GM10266 (cell line): ENCODE measurements at regions not wholly inside any gene's neighbourhood (a gene's known extent, or its start where the extent isn't known, plus 50 kb on each side); places are given as distances from the start of the nearest gene placed in this dataset.

ENCODE experiments used
- DNase-seq: peaks from one replicate; pipeline ENCODE4 v3.0.0; 2012; ENCODE audit errors: extremely low spot score
- TF ChIP-seq, protein P1 (sequence below): IDR thresholded peaks from 2 replicates; pipeline ENCODE4 v1.5.1; 2012; ENCODE audit warnings: mild to moderate bottlenecking, low read depth; ENCODE audit not compliant: control insufficient read depth, insufficient read depth; ENCODE audit errors: missing control alignments

DNA sequence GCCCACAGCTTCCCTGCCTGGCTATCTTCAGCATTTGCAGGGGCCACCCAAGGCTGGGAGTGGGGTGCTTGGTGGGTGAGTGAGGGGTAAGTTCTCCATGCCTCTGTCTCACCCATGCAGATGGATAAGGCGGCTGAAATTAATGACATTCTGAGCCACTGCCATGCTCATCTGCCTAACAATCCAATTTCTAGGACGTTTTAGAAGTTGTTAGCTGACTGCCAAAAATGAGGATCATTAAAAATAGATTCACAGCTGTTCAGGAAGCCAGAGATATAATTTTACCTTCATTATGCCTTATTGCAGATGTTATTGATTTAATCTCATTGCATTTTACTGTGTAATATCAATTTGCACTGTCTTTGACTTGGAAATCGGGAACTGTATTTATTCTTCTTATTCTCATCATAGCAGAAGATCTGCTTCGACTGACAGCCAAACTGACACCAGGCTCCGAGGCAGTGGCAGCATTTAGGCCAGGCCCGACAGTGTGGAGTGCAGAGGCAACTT lies 334.4 kb upstream of the NPVF start:
- TF ChIP-seq, protein P1, sequence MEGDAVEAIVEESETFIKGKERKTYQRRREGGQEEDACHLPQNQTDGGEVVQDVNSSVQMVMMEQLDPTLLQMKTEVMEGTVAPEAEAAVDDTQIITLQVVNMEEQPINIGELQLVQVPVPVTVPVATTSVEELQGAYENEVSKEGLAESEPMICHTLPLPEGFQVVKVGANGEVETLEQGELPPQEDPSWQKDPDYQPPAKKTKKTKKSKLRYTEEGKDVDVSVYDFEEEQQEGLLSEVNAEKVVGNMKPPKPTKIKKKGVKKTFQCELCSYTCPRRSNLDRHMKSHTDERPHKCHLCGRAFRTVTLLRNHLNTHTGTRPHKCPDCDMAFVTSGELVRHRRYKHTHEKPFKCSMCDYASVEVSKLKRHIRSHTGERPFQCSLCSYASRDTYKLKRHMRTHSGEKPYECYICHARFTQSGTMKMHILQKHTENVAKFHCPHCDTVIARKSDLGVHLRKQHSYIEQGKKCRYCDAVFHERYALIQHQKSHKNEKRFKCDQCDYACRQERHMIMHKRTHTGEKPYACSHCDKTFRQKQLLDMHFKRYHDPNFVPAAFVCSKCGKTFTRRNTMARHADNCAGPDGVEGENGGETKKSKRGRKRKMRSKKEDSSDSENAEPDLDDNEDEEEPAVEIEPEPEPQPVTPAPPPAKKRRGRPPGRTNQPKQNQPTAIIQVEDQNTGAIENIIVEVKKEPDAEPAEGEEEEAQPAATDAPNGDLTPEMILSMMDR: no peak
- DNase-seq: no peak

DNA sequence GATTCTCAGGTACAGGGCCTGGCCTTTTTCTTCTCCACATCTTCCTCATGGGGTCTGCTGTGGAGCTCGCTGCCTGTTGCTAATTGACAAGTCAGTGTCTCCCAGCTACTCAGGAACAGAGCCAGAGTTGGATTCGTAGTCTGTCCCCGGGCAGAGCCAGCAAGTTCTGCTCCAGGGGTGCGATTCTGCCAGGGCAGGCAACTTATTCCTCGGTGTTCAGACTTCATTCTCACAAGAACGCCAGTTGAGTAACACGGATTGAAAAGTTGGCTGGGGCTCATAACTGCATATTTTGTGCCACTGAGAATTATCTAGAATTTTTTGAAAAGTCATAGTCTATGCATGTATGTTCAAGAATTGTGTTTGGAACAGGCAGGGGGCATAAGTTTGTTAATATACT lies 336.7 kb upstream of the NPVF start:
- TF ChIP-seq, protein P1: no peak
- no peak for DNase-seq

DNA sequence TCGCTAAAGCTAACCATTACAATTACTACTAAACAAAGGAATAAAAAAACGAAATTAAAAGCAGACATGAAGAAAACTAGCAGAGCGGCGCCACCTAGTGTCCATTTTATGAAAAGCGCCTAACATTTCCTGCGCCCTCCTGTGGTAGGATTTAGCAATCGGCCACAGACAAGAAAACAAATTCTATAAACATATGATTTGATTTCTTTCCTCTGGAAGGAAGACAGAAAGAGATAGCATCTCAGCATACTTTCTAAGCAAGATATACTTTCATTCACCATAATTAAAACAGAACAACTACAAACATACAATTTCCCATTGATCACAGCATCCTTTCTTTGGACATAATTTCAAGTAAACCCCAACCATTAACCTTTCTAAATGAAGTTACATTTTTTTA lies 337.7 kb upstream of the NPVF start:
- TF ChIP-seq, protein P1: peak; percentile 100
- peak; percentile 39 for DNase-seq

- TF ChIP-seq, protein P1: no peak
These were observed 339.1 kb upstream of the NPVF start for GRCh38 chr7:25567430-25567829.

GRCh38 chr7:25569765-25570164 lies 341.5 kb upstream of the NPVF start:
- DNase-seq: no peak
- TF ChIP-seq, protein P1: no peak

More at GRCh38 chr7:25567430-25567829, 339.1 kb upstream of the NPVF start:
- no peak for DNase-seq

DNA sequence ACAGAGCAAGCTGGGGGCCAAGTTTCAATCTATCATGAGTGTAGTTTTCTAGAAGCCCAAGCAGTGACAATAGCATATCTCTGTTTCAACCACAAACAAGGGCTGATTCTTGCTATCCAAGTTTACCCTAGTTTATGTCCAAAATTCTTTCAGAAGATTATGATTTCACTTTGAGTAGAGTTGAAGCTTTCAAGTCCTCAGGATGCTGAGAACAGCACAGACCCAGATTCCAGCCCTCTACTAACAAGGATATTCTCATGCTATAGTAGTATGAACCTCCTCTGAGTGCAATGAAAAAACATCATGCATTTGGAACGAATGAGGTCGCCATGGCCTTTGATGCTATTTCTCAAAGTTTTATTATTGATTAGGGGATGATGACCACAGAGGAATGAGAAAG lies 344.1 kb upstream of the NPVF start:
- TF ChIP-seq, protein P1: no peak
- DNase-seq: no peak

DNA sequence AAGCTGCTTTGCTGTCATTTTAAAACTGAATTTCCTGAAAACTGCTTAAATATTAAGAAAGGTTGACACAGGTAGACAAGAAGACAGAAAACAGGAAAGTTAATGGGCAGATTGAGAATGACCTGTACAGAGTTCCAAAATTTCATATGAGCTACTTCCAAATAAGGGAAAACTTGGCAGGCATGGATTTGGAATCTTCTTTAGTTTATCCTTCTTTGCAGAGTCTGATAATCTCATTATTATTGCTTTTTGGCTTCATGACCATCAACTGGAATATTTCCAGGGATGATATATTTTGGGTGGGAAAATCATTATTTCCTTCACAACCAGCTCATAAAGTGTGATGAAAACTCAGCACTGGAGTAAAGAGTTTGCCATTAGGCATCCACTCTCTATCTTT lies 346.5 kb upstream of the NPVF start:
- no peak for DNase-seq
- TF ChIP-seq, protein P1: no peak
